ENCODE measurements at regions not wholly inside any gene's neighbourhood (a gene's known extent, or its start where the extent isn't known, plus 50 kb on each side); places are given as distances from the start of the nearest gene placed in this dataset.
A peak's percentile ranks its signal among the peaks of the same experiment; 100 is the strongest.

- no peak for DNase-seq (ENCODE audit: insufficient read length, low spot score)
- no peak for FAIRE-seq
These were observed 249.2 kb upstream of the GPRIN3 start for GRCh38 chr4:89556601-89557305.

GRCh38 chr4:89551191-89551590 lies 243.6 kb upstream of the GPRIN3 start:
- FAIRE-seq (no peak), DNase-seq (ENCODE audit: insufficient read length, low spot score) (no peak)

GRCh38 chr4:89549907-89550306 lies 242.3 kb upstream of the GPRIN3 start:
- no peak for DNase-seq (ENCODE audit: insufficient read length, low spot score)
- FAIRE-seq, result no peak

GRCh38 chr4:89545315-89545714 lies 237.7 kb upstream of the GPRIN3 start:
- DNase-seq (ENCODE audit: insufficient read length, low spot score) (no peak), FAIRE-seq (no peak)

GRCh38 chr4:89541998-89542397 lies 234.4 kb upstream of the GPRIN3 start:
- DNase-seq (ENCODE audit: insufficient read length, low spot score) (no peak), FAIRE-seq (no peak)

- FAIRE-seq (no peak), DNase-seq (ENCODE audit: insufficient read length, low spot score) (no peak)
These were observed 232.5 kb upstream of the GPRIN3 start for GRCh38 chr4:89539797-89540711.

GRCh38 chr4:89539374-89539773 lies 231.8 kb upstream of the GPRIN3 start:
- FAIRE-seq (no peak), DNase-seq (ENCODE audit: insufficient read length, low spot score) (no peak)

- FAIRE-seq, result no peak
These were observed 231.3 kb upstream of the GPRIN3 start for GRCh38 chr4:89538886-89539285.

GRCh38 chr4:89538171-89538570 lies 230.6 kb upstream of the GPRIN3 start:
- no peak for FAIRE-seq
- DNase-seq (ENCODE audit: insufficient read length, low spot score), result no peak

More at GRCh38 chr4:89538886-89539285, 231.3 kb upstream of the GPRIN3 start:
- no peak for DNase-seq (ENCODE audit: insufficient read length, low spot score)

- FAIRE-seq, result no peak
- no peak for DNase-seq (ENCODE audit: insufficient read length, low spot score)
These were observed 229.7 kb upstream of the GPRIN3 start for GRCh38 chr4:89537281-89537680.

GRCh38 chr4:89535251-89535650 lies 227.7 kb upstream of the GPRIN3 start:
- no peak for FAIRE-seq
- no peak for DNase-seq (ENCODE audit: insufficient read length, low spot score)

GRCh38 chr4:89534356-89534755 lies 226.8 kb upstream of the GPRIN3 start:
- FAIRE-seq (no peak), DNase-seq (ENCODE audit: insufficient read length, low spot score) (no peak)

- DNase-seq (ENCODE audit: insufficient read length, low spot score), result no peak
- FAIRE-seq, result no peak
These were observed 224.5 kb upstream of the GPRIN3 start for GRCh38 chr4:89531932-89532640.

- FAIRE-seq, result no peak
These were observed 221.0 kb upstream of the GPRIN3 start for GRCh38 chr4:89528526-89529133.

GRCh38 chr4:89521826-89522225 lies 214.2 kb upstream of the GPRIN3 start:
- DNase-seq (ENCODE audit: insufficient read length, low spot score), result no peak
- no peak for FAIRE-seq

More at GRCh38 chr4:89528526-89529133, 221.0 kb upstream of the GPRIN3 start:
- DNase-seq (ENCODE audit: insufficient read length, low spot score), result no peak

GRCh38 chr4:89519771-89520320 lies 212.2 kb upstream of the GPRIN3 start:
- DNase-seq (ENCODE audit: insufficient read length, low spot score) (no peak), FAIRE-seq (no peak)

- DNase-seq (ENCODE audit: insufficient read length, low spot score) (no peak), FAIRE-seq (no peak)
These were observed 210.7 kb upstream of the GPRIN3 start for GRCh38 chr4:89518259-89518658.

- DNase-seq (ENCODE audit: insufficient read length, low spot score) (no peak), FAIRE-seq (no peak)
These were observed 207.2 kb upstream of the GPRIN3 start for GRCh38 chr4:89514811-89515210.

- no peak for FAIRE-seq
These were observed 204.2 kb upstream of the GPRIN3 start for GRCh38 chr4:89511776-89512175.

GRCh38 chr4:89509708-89510281 lies 202.2 kb upstream of the GPRIN3 start:
- DNase-seq (ENCODE audit: insufficient read length, low spot score), result peak; percentile 17
- FAIRE-seq, result peak; percentile 92

More at GRCh38 chr4:89511776-89512175, 204.2 kb upstream of the GPRIN3 start:
- DNase-seq (ENCODE audit: insufficient read length, low spot score), result no peak
